ENCODE measurements at regions not wholly inside any gene's neighbourhood (a gene's known extent, or its start where the extent isn't known, plus 50 kb on each side); places are given as distances from the start of the nearest gene placed in this dataset.

GRCh38 chr6:19906171-19906570, 69.0 kb downstream of the ID4 start:
- TF ChIP-seq CTCF (IDR thresholded peaks at IDR 0.05; ENCODE audit: insufficient read depth, low read length, poor library complexity, severe bottlenecking), result no peak
- no peak for TF ChIP-seq EZH2phosphoT487 (conservative IDR thresholded peaks at IDR 0.05; ENCODE audit: low read length)
- Histone ChIP-seq H3K9ac (ENCODE audit: low read length) (no peak overlapping the region), H3K27ac (ENCODE audit: low read depth, low read length) (no peak overlapping the region), H3K9me2 (replicated peaks; ENCODE audit: insufficient read depth, low read length) (no peaks in the 10 kb centered on the region), H3F3A (ENCODE audit: insufficient read depth) (no peaks in the 10 kb centered on the region), H3K27me3 (ENCODE audit: low read length) (no peaks in the 10 kb centered on the region), H3K4me2 (ENCODE audit: low read depth, low read length, poor library complexity, severe bottlenecking) (no peak overlapping the region), H3K9me3 (ENCODE audit: insufficient read depth, low read length) (no peaks in the 10 kb centered on the region), H3K36me3 (ENCODE audit: low read length) (no peaks in the 10 kb centered on the region), H2AFZ (ENCODE audit: low read depth, low read length, severe bottlenecking) (no peak overlapping the region), H3K79me2 (ENCODE audit: insufficient read depth, low read length) (no peaks in the 10 kb centered on the region), H4K20me1 (ENCODE audit: low read depth, low read length) (no peaks in the 10 kb centered on the region), H3K4me3 (ENCODE audit: insufficient read depth, low read length, poor library complexity, severe bottlenecking) (no peak overlapping the region)

GRCh38 chr6:19911223-19911622, 74.1 kb downstream of the ID4 start:
- Histone ChIP-seq H3F3A (ENCODE audit: insufficient read depth) (no peaks in the 10 kb centered on the region), H3K4me2 (ENCODE audit: low read depth, low read length, poor library complexity, severe bottlenecking) (no peak overlapping the region), H3K4me3 (ENCODE audit: insufficient read depth, low read length, poor library complexity, severe bottlenecking) (no peak overlapping the region), H2AFZ (ENCODE audit: low read depth, low read length, severe bottlenecking) (no peak overlapping the region), H3K9me2 (replicated peaks; ENCODE audit: insufficient read depth, low read length) (no peaks in the 10 kb centered on the region), H3K79me2 (ENCODE audit: insufficient read depth, low read length) (no peaks in the 10 kb centered on the region), H3K9me3 (ENCODE audit: insufficient read depth, low read length) (no peaks in the 10 kb centered on the region), H3K27ac (ENCODE audit: low read depth, low read length) (no peak overlapping the region), H3K9ac (ENCODE audit: low read length) (no peak overlapping the region), H3K27me3 (ENCODE audit: low read length) (no peaks in the 10 kb centered on the region), H4K20me1 (ENCODE audit: low read depth, low read length) (no peaks in the 10 kb centered on the region), H3K36me3 (ENCODE audit: low read length) (no peaks in the 10 kb centered on the region)
- TF ChIP-seq CTCF (IDR thresholded peaks at IDR 0.05; ENCODE audit: insufficient read depth, low read length, poor library complexity, severe bottlenecking) (no peak), EZH2phosphoT487 (conservative IDR thresholded peaks at IDR 0.05; ENCODE audit: low read length) (no peak)

DNA sequence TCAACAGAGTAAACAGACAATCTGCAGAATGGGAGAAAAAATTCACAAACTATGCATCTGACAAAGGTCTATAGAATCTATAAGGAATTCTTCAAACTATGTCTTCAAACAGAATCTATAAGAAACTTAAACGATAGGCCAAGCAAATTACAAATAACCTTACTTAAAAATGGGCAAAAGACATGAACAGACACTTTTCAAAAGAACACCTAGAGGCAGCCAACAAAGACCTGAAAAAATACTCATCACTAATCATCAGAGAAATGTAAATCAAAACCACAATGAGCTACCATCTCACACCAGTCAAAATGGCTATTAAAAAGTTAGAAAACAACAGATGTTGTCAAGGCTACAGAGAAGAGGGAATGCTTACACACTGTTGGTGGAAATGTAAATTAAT, 81.3 kb downstream of the ID4 start:
- H3K9me2 ChIP-seq (replicated peaks; ENCODE audit: insufficient read depth, low read length), result no peaks in the 10 kb centered on the region
- no peaks in the 10 kb centered on the region; the same call in 1 of the 2 replicates for H4K20me1 ChIP-seq (ENCODE audit: low read depth, low read length)
- no peak overlapping the region for H3K4me2 ChIP-seq (ENCODE audit: low read depth, low read length, poor library complexity, severe bottlenecking)
- H3K4me3 ChIP-seq (ENCODE audit: insufficient read depth, low read length, poor library complexity, severe bottlenecking), result no peak overlapping the region
- no peak for TF ChIP-seq EZH2phosphoT487 (conservative IDR thresholded peaks at IDR 0.05; ENCODE audit: low read length)
- no peak for TF ChIP-seq CTCF (IDR thresholded peaks at IDR 0.05; ENCODE audit: insufficient read depth, low read length, poor library complexity, severe bottlenecking)
- no peak overlapping the region for H3K27ac ChIP-seq (ENCODE audit: low read depth, low read length)
- H3K9ac ChIP-seq (ENCODE audit: low read length), result no peak overlapping the region
- H3K9me3 ChIP-seq (ENCODE audit: insufficient read depth, low read length), result 0 out of 2 replicates have a peak, but pooled peaks cover 12% of the 10 kb centered on the region
- H3K36me3 ChIP-seq (ENCODE audit: low read length), result no peaks in the 10 kb centered on the region
- H3K27me3 ChIP-seq (ENCODE audit: low read length), result 0 out of 2 replicates have a peak, but pooled peaks cover 4% of the 10 kb centered on the region
- no peak overlapping the region for H2AFZ ChIP-seq (ENCODE audit: low read depth, low read length, severe bottlenecking)
- no peaks in the 10 kb centered on the region for H3F3A ChIP-seq (ENCODE audit: insufficient read depth)
- no peaks in the 10 kb centered on the region for H3K79me2 ChIP-seq (ENCODE audit: insufficient read depth, low read length)
